PC-9 (cell line): ENCODE measurements at regions not wholly inside any gene's neighbourhood (a gene's known extent, or its start where the extent isn't known, plus 50 kb on each side); places are given as distances from the start of the nearest gene placed in this dataset.

Experiments
- CTCF ChIP-seq: fragments of 200-600 bp; sonication (generic); conservative IDR thresholded peaks from 2 replicates; pipeline ENCODE4 v1.6.1; 2017; ENCODE audit warnings: mixed run types, antibody characterized with exemption, mild to moderate bottlenecking, moderate library complexity
- EZH2 ChIP-seq: fragments of 200-600 bp; sonication (generic); IDR thresholded peaks from 2 replicates; pipeline ENCODE4 v1.8.0; 2017; ENCODE audit warnings: antibody characterized with exemption, low read depth

GRCh38 chrX:45760187-45760742 lies 559.6 kb upstream of the DIPK2B start:
- TF ChIP-seq CTCF (no peak), EZH2 (no peak)
